Suprapubic skin (tissue), 3 donors: ENCODE measurements at regions not wholly inside any gene's neighbourhood (a gene's known extent, or its start where the extent isn't known, plus 50 kb on each side); places are given as distances from the start of the nearest gene placed in this dataset.

Experiments used
- CTCF ChIP-seq, 2 donors: fragments of 200-600 bp in 1 of 2; fragments of 450-650 bp in 1 of 2; sonication (generic) in 1 of 2; IDR thresholded peaks; one replicate each; pipeline ENCODE4 v1.5.1; 2016 to 2019; ENCODE audit warnings: antibody characterized with exemption in 2 of 2, mild to moderate bottlenecking in 1 of 2, moderate library complexity in 1 of 2
- POLR2AphosphoS5 ChIP-seq, 3 donors: sonication (generic); formaldehyde crosslinking; IDR thresholded peaks; one replicate each; pipeline ENCODE4 v1.6.1; 2017; ENCODE audit warnings: antibody characterized with exemption in 3 of 3

- TF ChIP-seq CTCF (IDR thresholded peaks at IDR 0.05): no peak
- TF ChIP-seq POLR2AphosphoS5 (IDR thresholded peaks at IDR 0.05): no peak
Measured at GRCh38 chr2:36058953-36059352, 296.6 kb upstream of the CRIM1 start.
